Omental fat pad (tissue), 3 donors: ENCODE measurements at regions not wholly inside any gene's neighbourhood (a gene's known extent, or its start where the extent isn't known, plus 50 kb on each side); places are given as distances from the start of the nearest gene placed in this dataset.

ENCODE experiments used
- ATAC-seq: fragments of 150-250 bp; one replicate; pipeline ENCODE4 v1.9.1; 2016; ENCODE audit warnings: mild to moderate bottlenecking, moderate library complexity; ENCODE audit not compliant: low FRiP score
- DNase-seq: peaks from one replicate; pipeline ENCODE4 v3.0.0-alpha.2; 2019; ENCODE audit warnings: low spot score
- CTCF ChIP-seq, 3 donors: fragments of 450-650 bp; IDR thresholded peaks; one replicate each; pipeline ENCODE4 v1.5.1; 2016 to 2017; ENCODE audit warnings: antibody characterized with exemption in 3 of 3, mild to moderate bottlenecking in 3 of 3, moderate library complexity in 2 of 3

GRCh38 chr2:60400462-60401246 lies 152.8 kb downstream of the BCL11A start:
- ATAC-seq (no peak), DNase-seq (no peak)
- TF ChIP-seq CTCF (IDR thresholded peaks at IDR 0.05), result no peak

- no peak for ATAC-seq
- TF ChIP-seq CTCF (IDR thresholded peaks at IDR 0.05), result no peak
Observed at GRCh38 chr2:60394463-60394862, 159.0 kb downstream of the BCL11A start.

DNA sequence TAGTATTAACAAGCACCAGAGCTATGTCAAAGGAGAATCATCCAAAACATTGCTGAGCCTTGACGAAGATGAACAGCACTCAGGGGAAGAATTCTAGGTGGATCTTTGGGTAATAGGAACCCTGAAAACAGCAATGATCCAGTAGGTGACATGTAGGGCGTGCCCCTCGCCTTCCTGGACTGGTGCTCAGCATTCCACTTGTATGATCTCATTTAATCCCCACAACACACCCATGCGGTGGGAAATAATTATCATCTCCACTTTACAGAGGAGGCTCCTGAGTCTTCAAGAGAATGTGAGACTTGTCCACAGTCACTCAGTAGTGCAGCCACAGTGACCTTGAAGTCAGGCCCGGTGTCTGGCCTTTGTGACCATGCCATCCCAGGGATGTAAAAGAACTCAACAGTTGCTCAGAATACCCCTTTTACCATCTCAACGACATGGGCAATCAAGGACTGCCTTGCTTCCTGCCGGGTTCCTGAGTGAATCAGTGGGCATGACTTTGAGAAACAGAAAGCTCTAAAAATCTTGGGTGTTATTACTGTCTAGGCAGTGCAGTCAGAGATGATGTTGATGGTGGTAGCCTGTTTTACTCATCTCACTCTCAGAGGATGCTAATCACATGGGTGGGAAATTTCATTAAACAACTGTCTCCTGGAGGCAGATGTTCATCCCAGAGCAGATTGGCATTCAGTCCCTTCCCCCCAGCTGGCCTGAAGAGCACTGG lies 161.6 kb downstream of the BCL11A start:
- DNase-seq, result no peak
- no peak for ATAC-seq
- no peak for TF ChIP-seq CTCF (IDR thresholded peaks at IDR 0.05)

More at GRCh38 chr2:60394463-60394862, 159.0 kb downstream of the BCL11A start:
- no peak for DNase-seq

GRCh38 chr2:60391230-60391629 lies 162.2 kb downstream of the BCL11A start:
- TF ChIP-seq CTCF (IDR thresholded peaks at IDR 0.05), result no peak

DNA sequence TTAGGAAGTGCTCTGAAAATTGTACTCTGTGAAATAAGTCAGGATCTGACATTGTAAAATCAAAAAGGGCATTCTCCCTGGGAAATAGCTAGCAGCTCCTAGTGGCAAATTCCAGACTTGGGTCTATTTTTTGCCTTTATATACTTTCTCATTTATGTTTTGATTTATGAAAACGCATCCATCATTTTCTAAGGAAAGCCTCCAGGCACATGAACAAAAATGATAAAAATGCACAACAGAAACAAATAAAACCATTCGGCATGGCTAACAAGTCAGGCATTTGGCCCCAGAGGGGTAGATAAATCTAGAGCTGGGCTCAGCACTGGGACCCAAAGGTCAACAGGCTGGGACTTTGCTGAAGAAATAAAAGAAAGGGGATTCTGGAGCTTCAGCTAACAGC lies 167.0 kb downstream of the BCL11A start:
- DNase-seq (no peak), ATAC-seq (no peak)
- no peak for TF ChIP-seq CTCF (IDR thresholded peaks at IDR 0.05)

More at GRCh38 chr2:60391230-60391629, 162.2 kb downstream of the BCL11A start:
- DNase-seq (no peak), ATAC-seq (no peak)

DNA sequence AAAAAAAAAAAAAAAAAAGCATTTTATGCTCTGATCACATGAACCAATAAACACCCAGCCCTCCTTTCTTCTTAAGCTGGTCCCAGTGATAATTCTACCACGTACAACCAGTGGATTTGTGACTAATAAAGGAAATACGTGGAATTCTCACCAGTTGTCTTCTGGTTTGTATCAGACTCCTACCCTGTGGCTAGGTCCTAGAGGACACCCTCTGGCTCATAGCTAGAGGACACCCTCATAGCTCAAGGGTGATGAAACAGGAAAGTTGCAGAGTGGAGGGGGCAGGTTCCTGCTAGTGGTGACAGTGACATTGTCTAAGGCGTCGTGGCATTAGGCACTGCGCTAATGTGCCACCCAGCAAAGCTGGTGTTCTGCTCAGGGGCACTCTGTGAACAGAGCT lies 167.8 kb downstream of the BCL11A start:
- TF ChIP-seq CTCF (IDR thresholded peaks at IDR 0.05), result no peak
- DNase-seq, result no peak
- no peak for ATAC-seq
